T-helper 1 cell treated with Interleukin-12 subunit alpha and Interleukin-12 subunit beta and Interleukin-4 antibody, amounts not matched to agents 30 ng/mL and 1 ng/mL, for 36 hours (primary cell): ENCODE measurements at regions not wholly inside any gene's neighbourhood (a gene's known extent, or its start where the extent isn't known, plus 50 kb on each side); places are given as distances from the start of the nearest gene placed in this dataset.

Experiments
- intact Hi-C: fragments of 100-400 bp; cut with micrococcal nuclease; formaldehyde crosslinking; loops from one replicate; pipeline ENCODE4 v1.15.1; 2024

- intact Hi-C loops = no loop called here
These were observed 686.8 kb downstream of the OTOL1 start for GRCh38 chr3:162183440-162183839.

DNA sequence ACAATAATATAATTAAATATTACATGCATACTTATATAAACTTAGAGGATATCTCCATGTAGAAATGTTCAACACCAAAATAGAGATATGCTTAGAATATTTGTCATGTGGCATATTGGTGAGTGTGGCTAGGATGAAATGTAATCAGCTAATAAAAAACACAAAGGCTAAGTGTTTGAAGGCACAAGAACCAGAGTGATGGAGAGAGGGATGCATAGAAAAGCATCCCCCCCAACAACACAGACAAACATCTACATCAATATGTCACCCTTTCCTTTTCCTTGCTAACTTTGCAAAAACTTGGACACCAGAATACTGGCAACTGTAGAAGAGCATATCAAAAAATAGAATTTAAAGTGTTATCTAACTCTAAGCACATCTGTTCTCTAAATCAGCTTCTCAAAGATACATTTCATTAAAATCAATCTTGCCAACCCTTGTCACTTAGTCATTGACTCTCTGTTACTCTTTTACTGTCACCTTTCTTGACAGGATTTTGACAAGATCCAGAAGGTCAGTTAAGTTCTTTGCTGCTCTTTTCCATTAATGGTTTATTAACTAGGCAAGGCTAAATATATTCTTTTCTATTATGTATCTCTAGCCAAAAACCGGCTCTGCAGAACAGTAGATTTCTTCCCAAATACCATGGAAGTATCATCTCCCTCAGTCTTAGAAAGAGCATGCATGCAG, 695.9 kb downstream of the OTOL1 start:
- intact Hi-C loops = no loop called here

DNA sequence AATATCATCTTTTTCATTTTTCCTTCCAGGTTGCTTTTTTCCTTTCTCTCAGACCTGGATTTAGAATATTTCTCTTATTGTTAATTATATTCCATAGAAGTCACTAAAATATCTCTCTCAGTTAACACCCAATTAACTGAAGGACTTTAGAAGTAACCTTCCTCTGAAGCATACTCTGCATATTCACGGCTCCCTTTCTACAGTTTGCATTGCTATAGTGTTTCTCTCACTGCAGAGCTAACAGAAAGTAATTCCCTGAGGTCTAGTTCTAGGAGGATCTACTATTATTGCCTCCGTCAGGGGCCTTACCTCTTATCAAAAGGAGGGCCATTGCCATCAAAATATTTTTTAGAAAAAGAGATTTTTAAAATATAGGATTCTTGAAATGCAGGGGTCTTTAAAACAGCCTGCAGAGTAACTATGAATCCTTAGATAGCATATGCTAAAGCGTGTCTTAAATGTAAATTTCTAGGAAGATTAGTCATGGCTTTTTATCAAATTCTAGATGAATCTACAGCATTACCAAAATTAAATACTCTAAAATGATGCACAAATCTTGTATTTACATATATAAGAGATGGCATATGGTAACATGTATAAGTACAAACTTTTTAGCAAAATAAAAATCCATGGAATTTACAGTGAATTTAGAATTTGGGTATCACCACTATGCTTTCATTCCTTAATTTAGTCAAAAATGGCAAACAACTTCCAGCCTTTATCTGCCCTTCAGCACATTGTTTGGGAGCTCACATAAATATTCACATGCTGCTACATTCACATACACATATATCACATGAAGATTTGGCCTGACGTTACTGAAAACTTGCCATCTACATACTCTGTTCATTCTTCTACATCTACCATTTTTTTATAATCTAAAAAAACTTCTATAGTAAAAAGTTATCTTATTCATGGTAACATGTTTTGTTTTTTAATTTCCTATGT, 696.8 kb downstream of the OTOL1 start:
- intact Hi-C loops = no loop called here

- intact Hi-C loops = no loop called here
These were observed 698.5 kb downstream of the OTOL1 start for GRCh38 chr3:162195147-162195546.

DNA sequence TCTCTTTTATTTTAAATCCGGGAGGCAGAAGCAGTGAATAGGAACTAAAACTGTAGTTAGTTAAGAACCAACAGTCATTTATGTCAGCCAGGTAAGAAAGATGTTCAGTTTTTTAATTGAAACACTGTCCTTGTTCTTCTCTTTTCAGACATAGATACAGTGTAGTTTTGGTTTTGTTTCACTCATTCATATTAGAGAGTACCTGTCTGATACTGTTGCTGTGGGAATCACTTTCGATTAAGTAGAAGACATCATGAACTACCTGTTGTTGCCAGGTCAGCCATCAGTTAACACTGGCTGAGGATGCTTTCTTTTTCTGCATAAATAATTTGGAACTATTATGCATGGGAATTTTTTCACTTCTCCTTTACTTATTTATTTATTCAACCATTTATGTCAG, 700.4 kb downstream of the OTOL1 start:
- intact Hi-C loops = no loop called here

- intact Hi-C loops = no loop called here
These were observed 704.2 kb downstream of the OTOL1 start for GRCh38 chr3:162200836-162201235.

GRCh38 chr3:162206648-162207047, 710.0 kb downstream of the OTOL1 start:
- intact Hi-C loops = no loop called here

GRCh38 chr3:162211470-162211869, 714.9 kb downstream of the OTOL1 start:
- intact Hi-C loops = no loop called here

- intact Hi-C loops = no loop called here
These were observed 716.6 kb downstream of the OTOL1 start for GRCh38 chr3:162213196-162213595.

DNA sequence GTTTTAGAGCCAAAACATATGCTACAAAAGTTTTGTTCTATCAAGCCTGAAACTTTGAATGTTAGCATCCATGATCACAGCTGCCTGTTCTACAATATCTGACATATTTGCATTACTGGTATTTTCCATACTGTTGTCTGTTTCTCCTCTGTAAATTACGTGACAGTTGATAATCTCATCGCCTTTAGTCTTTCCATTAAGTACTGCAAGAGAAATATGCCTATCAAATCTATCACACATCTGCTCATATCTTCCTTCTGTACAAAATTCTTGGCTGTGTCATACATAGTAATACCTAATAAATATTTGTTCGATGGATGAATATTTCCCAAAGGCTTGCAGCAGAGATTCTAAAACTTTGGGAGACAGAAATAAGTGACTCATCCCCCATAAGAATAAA, 717.3 kb downstream of the OTOL1 start:
- intact Hi-C loops = no loop called here

DNA sequence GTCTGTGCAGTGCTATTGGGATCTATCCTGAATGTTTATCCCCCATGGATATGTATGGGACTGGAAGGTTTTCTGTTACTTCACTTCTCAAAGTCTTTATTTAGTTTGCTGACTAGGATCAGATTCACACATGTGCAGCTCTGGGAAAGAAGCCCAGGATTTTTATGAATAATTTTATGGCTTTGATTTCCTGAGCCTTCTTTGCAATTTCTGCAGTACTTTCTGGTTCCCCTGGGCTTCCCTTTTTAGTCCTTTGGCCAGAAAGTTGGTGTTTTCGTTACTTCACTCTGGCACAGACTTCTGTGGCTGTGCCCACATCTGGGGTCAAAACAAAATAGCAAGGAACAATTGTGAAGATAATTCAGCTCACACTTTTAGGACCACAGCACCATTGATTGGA, 721.0 kb downstream of the OTOL1 start:
- intact Hi-C loops = no loop called here

- intact Hi-C loops = no loop called here
These were observed 721.9 kb downstream of the OTOL1 start for GRCh38 chr3:162218479-162218878.

- intact Hi-C loops = no loop called here
These were observed 728.1 kb downstream of the OTOL1 start for GRCh38 chr3:162224746-162225145.

GRCh38 chr3:162236949-162237348, 740.3 kb downstream of the OTOL1 start:
- intact Hi-C loops = no loop called here

DNA sequence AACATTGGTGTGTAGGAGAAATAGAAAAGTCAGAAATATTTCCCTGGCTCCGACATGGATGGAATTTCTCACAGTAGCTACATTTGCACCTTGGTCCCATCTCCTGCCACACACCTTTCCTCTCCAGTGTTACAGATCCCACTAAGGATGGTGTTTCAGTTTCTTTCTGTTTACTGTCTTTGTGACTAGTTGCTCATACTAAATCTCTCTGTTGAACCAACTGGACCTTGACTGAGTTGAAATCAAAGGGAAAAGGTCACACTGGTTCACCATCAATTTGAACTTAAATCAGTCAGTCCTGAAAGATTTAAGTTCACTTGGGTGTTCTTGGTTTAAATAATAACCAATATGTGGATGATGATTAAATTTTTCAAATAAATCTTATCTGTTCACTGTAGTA, 754.2 kb downstream of the OTOL1 start:
- intact Hi-C loops = no loop called here

DNA sequence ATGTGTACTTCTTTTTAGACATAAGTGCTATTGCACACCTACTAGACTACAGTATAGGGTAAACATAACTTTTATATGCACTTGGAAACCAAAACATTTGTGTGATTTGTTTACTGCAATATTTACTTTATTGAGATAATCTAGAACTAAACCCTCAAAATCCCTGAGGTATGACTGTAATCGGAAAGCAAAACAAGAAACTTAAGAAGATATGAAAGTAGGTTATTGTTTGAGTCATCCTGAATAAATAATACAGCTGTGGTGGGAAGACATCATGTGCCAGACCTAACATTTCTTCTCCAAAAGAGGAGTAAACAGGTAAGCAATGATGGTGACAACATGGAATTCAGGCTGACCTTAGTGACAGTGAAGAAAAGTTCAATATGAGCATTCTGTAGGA, 765.5 kb downstream of the OTOL1 start:
- intact Hi-C loops = no loop called here

- intact Hi-C loops = no loop called here
These were observed 767.0 kb downstream of the OTOL1 start for GRCh38 chr3:162263596-162263995.

GRCh38 chr3:162269636-162270458, 773.2 kb downstream of the OTOL1 start:
- intact Hi-C loops = no loop called here

GRCh38 chr3:162274070-162274469, 777.5 kb downstream of the OTOL1 start:
- intact Hi-C loops = no loop called here

DNA sequence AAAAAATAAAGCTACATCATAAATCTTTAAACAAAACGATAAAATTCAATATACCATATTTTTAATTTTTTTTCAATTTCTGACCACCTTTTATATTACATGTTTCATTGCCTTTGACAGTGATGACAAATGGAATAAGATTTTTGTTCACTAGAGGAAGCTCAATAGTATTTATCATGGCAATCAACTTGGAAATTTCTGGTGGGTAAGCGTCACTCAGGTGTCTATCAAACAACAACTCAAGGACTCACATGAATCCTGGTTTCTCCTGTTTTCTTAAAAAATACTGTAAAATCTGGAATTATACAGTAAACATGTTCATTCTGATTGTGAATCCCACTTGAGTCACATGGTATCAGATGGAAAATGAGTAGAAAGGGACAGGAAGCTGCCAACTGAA, 782.2 kb downstream of the OTOL1 start:
- intact Hi-C loops = no loop called here

- intact Hi-C loops = no loop called here
These were observed 788.7 kb downstream of the OTOL1 start for GRCh38 chr3:162285259-162285658.

GRCh38 chr3:162287600-162287999, 791.0 kb downstream of the OTOL1 start:
- intact Hi-C loops = no loop called here
